G401.6 (cell line): ENCODE measurements at regions not wholly inside any gene's neighbourhood (a gene's known extent, or its start where the extent isn't known, plus 50 kb on each side); places are given as distances from the start of the nearest gene placed in this dataset.

ENCODE experiments used
- FAIRE-seq: peaks from 2 replicates; lab custom pipeline; 2012; peaks lifted over from hg19 to GRCh38; lab: Jason Lieb, UNC

- FAIRE-seq: no peak
Measured at GRCh38 chr5:167664222-167664804, 627.1 kb upstream of the WWC1 start.

- no peak for FAIRE-seq
Measured at GRCh38 chr5:167665841-167666375, 625.5 kb upstream of the WWC1 start.

- FAIRE-seq: no peak
Measured at GRCh38 chr5:167671176-167671575, 620.3 kb upstream of the WWC1 start.

- no peak for FAIRE-seq
Measured at GRCh38 chr5:167673942-167674341, 617.5 kb upstream of the WWC1 start.

- no peak for FAIRE-seq
Measured at GRCh38 chr5:167678481-167678880, 613.0 kb upstream of the WWC1 start.

- FAIRE-seq: no peak
Measured at GRCh38 chr5:167684251-167684650, 607.2 kb upstream of the WWC1 start.

GRCh38 chr5:167688341-167689130 lies 602.9 kb upstream of the WWC1 start:
- no peak for FAIRE-seq

GRCh38 chr5:167694325-167695147 lies 596.9 kb upstream of the WWC1 start:
- no peak for FAIRE-seq

GRCh38 chr5:167696558-167697314 lies 594.7 kb upstream of the WWC1 start:
- no peak for FAIRE-seq

GRCh38 chr5:167699432-167699831 lies 592.0 kb upstream of the WWC1 start:
- peak; percentile 100 for FAIRE-seq

GRCh38 chr5:167701051-167701450 lies 590.4 kb upstream of the WWC1 start:
- FAIRE-seq: peak; percentile 27

GRCh38 chr5:167702014-167702413 lies 589.4 kb upstream of the WWC1 start:
- no peak for FAIRE-seq

GRCh38 chr5:167708449-167708848 lies 583.0 kb upstream of the WWC1 start:
- FAIRE-seq: no peak

GRCh38 chr5:167709625-167710024 lies 581.8 kb upstream of the WWC1 start:
- FAIRE-seq: no peak

- FAIRE-seq: peak; percentile 3
Measured at GRCh38 chr5:167710444-167711073, 580.9 kb upstream of the WWC1 start.

GRCh38 chr5:167712986-167713585 lies 578.4 kb upstream of the WWC1 start:
- FAIRE-seq: no peak

GRCh38 chr5:167713896-167714295 lies 577.5 kb upstream of the WWC1 start:
- FAIRE-seq: no peak

- peak; percentile 3 for FAIRE-seq
Measured at GRCh38 chr5:167716126-167716775, 575.2 kb upstream of the WWC1 start.

GRCh38 chr5:167720259-167720658 lies 571.2 kb upstream of the WWC1 start:
- FAIRE-seq: no peak

- peak; percentile 47 for FAIRE-seq
Measured at GRCh38 chr5:167720676-167721260, 570.7 kb upstream of the WWC1 start.
